ENCODE measurements at regions not wholly inside any gene's neighbourhood (a gene's known extent, or its start where the extent isn't known, plus 50 kb on each side); places are given as distances from the start of the nearest gene placed in this dataset.
"Not testable (repeated sequence)": the region's sequence is repeated elsewhere in the genome, so short reads cannot be mapped to it uniquely, and the experiment has no call there.

- DNase-seq (ENCODE audit: low spot score): no peak
These were observed 79.5 kb downstream of the FAM161A start for GRCh38 chr2:61774351-61774750.

GRCh38 chr2:61771904-61772845 lies 81.7 kb downstream of the FAM161A start:
- no peak for DNase-seq (ENCODE audit: low spot score)

- DNase-seq (ENCODE audit: low spot score): no peak
These were observed 83.1 kb downstream of the FAM161A start for GRCh38 chr2:61770746-61771145.

GRCh38 chr2:61770298-61770697 lies 83.6 kb downstream of the FAM161A start:
- no peak for DNase-seq (ENCODE audit: low spot score)

GRCh38 chr2:61769093-61769675 lies 84.7 kb downstream of the FAM161A start:
- no peak for DNase-seq (ENCODE audit: low spot score)

- DNase-seq (ENCODE audit: low spot score): peak; percentile 92
These were observed 89.6 kb downstream of the FAM161A start for GRCh38 chr2:61764035-61764800.

- peak; percentile 14 for DNase-seq (ENCODE audit: low spot score)
These were observed 90.2 kb downstream of the FAM161A start for GRCh38 chr2:61763605-61764034.

GRCh38 chr2:61762292-61762691 lies 91.6 kb downstream of the FAM161A start:
- no peak for DNase-seq (ENCODE audit: low spot score)

- no peak for DNase-seq (ENCODE audit: low spot score)
These were observed 94.1 kb downstream of the FAM161A start for GRCh38 chr2:61759718-61760117.

- no peak for DNase-seq (ENCODE audit: low spot score)
These were observed 94.9 kb downstream of the FAM161A start for GRCh38 chr2:61759005-61759404.

GRCh38 chr2:61758159-61758558 lies 95.7 kb downstream of the FAM161A start:
- no peak for DNase-seq (ENCODE audit: low spot score)

- no peak for DNase-seq (ENCODE audit: low spot score)
These were observed 100.3 kb downstream of the FAM161A start for GRCh38 chr2:61753512-61753911.

- DNase-seq (ENCODE audit: low spot score): no peak
These were observed 103.2 kb downstream of the FAM161A start for GRCh38 chr2:61750624-61751023.

- DNase-seq (ENCODE audit: low spot score): no peak
These were observed 110.9 kb downstream of the FAM161A start for GRCh38 chr2:61742955-61743354.

GRCh38 chr2:61737841-61738240 lies 116.0 kb downstream of the FAM161A start:
- DNase-seq (ENCODE audit: low spot score): no peak

GRCh38 chr2:61736953-61737352 lies 116.9 kb downstream of the FAM161A start:
- DNase-seq (ENCODE audit: low spot score): no peak

GRCh38 chr2:61733563-61733962 lies 120.3 kb downstream of the FAM161A start:
- DNase-seq (ENCODE audit: low spot score): no peak

- no peak for DNase-seq (ENCODE audit: low spot score)
These were observed 121.1 kb downstream of the FAM161A start for GRCh38 chr2:61732787-61733186.

- no peak for DNase-seq (ENCODE audit: low spot score)
These were observed 126.1 kb downstream of the FAM161A start for GRCh38 chr2:61727746-61728145.

- no peak for DNase-seq (ENCODE audit: low spot score)
These were observed 127.2 kb downstream of the FAM161A start for GRCh38 chr2:61726456-61727209.

GRCh38 chr2:61723364-61723763 lies 130.5 kb downstream of the FAM161A start:
- not testable (repeated sequence) for DNase-seq (ENCODE audit: low spot score)

- no peak for DNase-seq (ENCODE audit: low spot score)
These were observed 131.1 kb downstream of the FAM161A start for GRCh38 chr2:61722800-61723199.
